ENCODE measurements at regions not wholly inside any gene's neighbourhood (a gene's known extent, or its start where the extent isn't known, plus 50 kb on each side); places are given as distances from the start of the nearest gene placed in this dataset.
"Not testable (repeated sequence)": the region's sequence is repeated elsewhere in the genome, so short reads cannot be mapped to it uniquely, and the experiment has no call there.

DNA sequence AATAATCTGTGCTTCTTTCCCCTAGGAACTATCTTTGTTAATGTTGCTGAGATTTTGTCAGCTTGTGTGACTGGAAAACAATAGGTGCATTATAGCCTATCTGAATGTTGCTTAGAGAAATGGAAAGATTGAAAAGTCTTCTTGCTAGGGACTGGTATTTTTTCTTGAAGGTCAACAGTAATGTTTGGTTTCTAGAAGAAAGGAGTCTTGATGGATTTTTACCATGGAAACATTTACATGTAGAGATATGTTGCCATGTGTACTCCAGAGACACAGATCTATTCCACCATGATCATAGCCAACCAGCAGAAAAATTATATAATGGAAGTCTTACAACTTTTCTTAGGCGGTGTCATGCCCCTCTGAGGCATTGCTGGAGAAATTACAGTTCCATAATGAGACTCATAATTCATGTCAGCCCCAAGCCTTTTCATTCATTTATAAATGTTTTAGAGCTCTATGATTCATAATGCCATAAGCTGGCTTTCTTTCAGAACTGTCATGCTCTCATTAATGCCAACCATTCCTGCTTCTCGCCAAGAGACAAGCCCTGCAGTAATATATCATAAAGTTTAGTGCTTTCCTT, 175.1 kb upstream of the PTPRZ1 start:
- TF ChIP-seq, protein P1, sequence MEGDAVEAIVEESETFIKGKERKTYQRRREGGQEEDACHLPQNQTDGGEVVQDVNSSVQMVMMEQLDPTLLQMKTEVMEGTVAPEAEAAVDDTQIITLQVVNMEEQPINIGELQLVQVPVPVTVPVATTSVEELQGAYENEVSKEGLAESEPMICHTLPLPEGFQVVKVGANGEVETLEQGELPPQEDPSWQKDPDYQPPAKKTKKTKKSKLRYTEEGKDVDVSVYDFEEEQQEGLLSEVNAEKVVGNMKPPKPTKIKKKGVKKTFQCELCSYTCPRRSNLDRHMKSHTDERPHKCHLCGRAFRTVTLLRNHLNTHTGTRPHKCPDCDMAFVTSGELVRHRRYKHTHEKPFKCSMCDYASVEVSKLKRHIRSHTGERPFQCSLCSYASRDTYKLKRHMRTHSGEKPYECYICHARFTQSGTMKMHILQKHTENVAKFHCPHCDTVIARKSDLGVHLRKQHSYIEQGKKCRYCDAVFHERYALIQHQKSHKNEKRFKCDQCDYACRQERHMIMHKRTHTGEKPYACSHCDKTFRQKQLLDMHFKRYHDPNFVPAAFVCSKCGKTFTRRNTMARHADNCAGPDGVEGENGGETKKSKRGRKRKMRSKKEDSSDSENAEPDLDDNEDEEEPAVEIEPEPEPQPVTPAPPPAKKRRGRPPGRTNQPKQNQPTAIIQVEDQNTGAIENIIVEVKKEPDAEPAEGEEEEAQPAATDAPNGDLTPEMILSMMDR (IDR thresholded peaks at IDR 0.05; ENCODE audit: borderline replicate concordance, insufficient read depth, low read depth, low read length): no peak
- no peak overlapping the region for H3K4me3 ChIP-seq (ENCODE audit: low read depth, low read length)

DNA sequence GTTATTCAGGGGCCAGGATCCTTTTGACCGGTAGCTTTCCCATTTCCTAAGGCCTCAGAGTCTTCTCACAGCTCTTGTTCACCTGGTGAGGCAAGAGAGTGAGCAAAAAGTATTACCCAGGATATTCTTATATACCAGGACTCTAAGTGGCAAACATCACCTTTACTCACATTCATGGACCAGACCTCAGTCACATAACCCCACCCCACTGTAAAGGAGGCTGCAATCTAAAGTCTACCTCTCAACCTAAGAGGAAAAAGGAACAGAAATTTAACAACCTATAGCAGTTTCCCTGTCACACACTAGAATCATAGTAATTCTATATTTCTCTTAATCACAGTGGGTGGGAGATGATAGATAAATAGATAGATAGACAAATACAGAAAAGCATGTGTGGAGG, 176.0 kb upstream of the PTPRZ1 start:
- TF ChIP-seq, protein P1 (IDR thresholded peaks at IDR 0.05; ENCODE audit: borderline replicate concordance, insufficient read depth, low read depth, low read length): no peak
- no peak overlapping the region for H3K4me3 ChIP-seq (ENCODE audit: low read depth, low read length)

DNA sequence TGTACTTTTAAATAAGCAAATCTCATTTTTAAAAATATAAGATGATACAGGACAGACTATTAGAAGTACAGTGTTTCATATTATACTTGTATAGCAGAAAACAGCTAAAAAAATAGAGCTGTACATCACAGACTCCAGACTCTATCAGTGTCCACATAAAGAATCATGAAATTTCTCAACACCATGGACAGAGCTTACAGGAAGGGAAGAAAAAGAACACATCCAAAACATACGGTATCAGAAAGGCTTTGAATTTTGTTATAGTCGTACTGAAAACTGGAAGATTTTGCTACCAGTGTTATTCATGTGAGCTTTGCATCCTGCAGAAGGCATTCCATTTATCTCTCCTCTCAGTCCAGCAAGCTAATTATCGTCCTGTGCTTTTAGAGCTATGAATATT, 183.2 kb upstream of the PTPRZ1 start:
- H3K4me3 ChIP-seq (ENCODE audit: low read depth, low read length): no peak overlapping the region
- TF ChIP-seq, protein P1 (IDR thresholded peaks at IDR 0.05; ENCODE audit: borderline replicate concordance, insufficient read depth, low read depth, low read length): no peak

DNA sequence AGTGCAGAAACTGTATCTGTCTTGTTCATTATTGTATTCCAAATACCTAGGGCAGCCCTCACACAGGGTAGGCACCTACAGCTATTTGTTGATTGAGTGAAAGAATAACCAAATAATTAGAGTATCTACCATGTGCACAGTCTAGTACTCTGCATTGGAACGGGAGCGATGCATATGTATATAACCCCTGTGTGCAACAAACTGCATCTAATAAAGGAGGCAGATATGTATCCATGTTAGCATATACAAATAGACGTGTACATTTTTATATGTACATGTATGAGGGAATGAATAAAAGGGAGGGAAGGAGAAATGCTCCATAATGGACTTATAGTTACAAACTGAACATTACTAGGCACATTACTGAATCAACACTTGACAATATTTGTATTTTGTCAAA, 191.3 kb upstream of the PTPRZ1 start:
- TF ChIP-seq, protein P1 (IDR thresholded peaks at IDR 0.05; ENCODE audit: borderline replicate concordance, insufficient read depth, low read depth, low read length): no peak
- no peak overlapping the region for H3K4me3 ChIP-seq (ENCODE audit: low read depth, low read length)

DNA sequence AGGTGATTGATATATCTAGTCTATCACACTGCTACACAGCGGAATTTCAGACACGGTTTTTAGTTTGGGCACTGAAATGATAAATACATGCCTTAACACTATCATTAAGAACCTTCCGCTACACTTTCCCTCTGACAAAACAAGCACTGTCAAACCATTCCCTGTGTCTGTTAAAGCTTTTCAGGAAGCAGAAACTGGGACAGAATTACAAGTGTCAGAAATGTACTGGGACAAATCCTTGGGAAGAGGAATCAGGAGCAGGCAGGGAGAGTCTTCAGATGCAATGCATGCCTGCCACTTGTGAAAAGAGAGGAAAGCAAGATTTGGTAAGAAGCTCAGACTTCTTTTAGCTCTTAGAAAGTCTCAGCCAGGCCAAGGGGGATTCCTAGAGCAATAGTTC, 196.8 kb upstream of the PTPRZ1 start:
- H3K4me3 ChIP-seq (ENCODE audit: low read depth, low read length): no peak overlapping the region
- TF ChIP-seq, protein P1 (IDR thresholded peaks at IDR 0.05; ENCODE audit: borderline replicate concordance, insufficient read depth, low read depth, low read length): no peak

DNA sequence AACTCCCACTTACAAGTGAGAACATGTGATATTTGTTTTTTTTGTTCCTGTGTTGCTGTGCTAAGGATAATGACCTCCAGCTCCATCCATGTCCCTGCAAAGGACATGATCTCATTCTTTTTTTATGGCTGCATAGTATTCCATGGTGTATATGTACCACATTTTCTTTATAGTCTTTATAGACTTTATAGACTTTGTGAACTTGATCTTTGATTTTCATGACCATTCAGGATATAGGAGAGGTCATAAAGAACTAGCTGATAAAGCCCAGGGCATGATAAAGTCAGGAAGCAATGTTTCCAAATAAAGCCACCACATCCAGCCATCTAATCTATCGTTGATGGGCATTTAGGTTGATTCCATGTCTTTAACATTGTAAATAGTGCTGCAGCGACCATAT, 198.5 kb upstream of the PTPRZ1 start:
- not testable (repeated sequence) for H3K4me3 ChIP-seq (ENCODE audit: low read depth, low read length)

DNA sequence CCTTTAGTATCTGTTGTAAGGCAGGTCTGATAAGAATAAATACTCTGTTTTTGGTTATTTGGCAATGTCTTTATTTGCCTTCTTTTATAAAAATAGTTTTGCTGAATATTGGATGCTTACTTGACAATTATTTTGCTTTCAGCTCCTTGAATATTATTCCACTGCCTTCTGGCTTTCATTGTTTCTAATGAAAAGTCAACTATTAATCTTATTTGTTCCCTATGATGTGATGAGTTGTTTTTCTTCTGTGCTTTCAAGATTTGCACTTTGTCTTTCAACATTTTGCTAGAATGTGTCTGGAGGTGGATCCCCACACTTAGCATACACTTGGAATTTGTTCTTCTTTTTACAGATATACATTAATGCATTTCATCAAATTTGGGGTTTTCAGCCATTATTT, 203.8 kb upstream of the PTPRZ1 start:
- no peak overlapping the region for H3K4me3 ChIP-seq (ENCODE audit: low read depth, low read length)
- TF ChIP-seq, protein P1 (IDR thresholded peaks at IDR 0.05; ENCODE audit: borderline replicate concordance, insufficient read depth, low read depth, low read length): no peak

DNA sequence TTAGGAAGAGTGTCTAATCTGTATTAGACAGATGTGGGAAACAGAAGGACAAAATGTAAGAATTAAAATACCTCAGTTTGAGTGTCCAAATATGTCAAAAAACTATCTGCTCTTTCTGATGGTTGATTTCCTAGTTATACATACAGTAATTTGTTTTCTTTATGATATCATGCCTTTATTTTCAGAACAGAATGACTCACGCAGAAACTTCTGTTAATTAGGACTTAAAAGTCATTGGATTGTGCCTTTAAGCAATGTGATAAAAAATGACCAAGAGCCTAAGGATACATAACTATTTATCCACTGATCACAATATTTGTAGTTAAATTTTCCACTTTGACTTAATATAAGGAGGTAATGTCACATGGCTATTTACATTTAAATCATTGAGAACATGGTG, 206.7 kb upstream of the PTPRZ1 start:
- no peak overlapping the region for H3K4me3 ChIP-seq (ENCODE audit: low read depth, low read length)
- TF ChIP-seq, protein P1 (IDR thresholded peaks at IDR 0.05; ENCODE audit: borderline replicate concordance, insufficient read depth, low read depth, low read length): no peak
